ENCODE measurements at regions not wholly inside any gene's neighbourhood (a gene's known extent, or its start where the extent isn't known, plus 50 kb on each side); places are given as distances from the start of the nearest gene placed in this dataset.

GRCh38 chr14:96956464-96957239 is 159.5 kb downstream of the VRK1 start:
- no peaks in the 10 kb centered on the region for H3K9me3 ChIP-seq (ENCODE audit: control insufficient read depth, low read depth, low read length)
- H3K27me3 ChIP-seq (ENCODE audit: control insufficient read depth, insufficient read depth, low read length): no peaks in the 10 kb centered on the region
- 67% methylated on average over 1 of the region's 10 CpGs for WGBS (ENCODE audit: insufficient coverage, low lambda C conversion rate)
- no peak overlapping the region for H3K4me3 ChIP-seq (ENCODE audit: low read length)
- no peak for DNase-seq
- H3K27ac ChIP-seq (ENCODE audit: low read length): no peak overlapping the region
- no peaks in the 10 kb centered on the region for H3K36me3 ChIP-seq (ENCODE audit: control insufficient read depth, insufficient read depth, low read length)
- H3K4me1 ChIP-seq (ENCODE audit: control insufficient read depth, insufficient read depth, low read length): no peaks in the 10 kb centered on the region

GRCh38 chr14:96958057-96958456 is 160.9 kb downstream of the VRK1 start:
- no peak for DNase-seq
- Histone ChIP-seq H3K27ac (ENCODE audit: low read length) (no peak overlapping the region), H3K9me3 (ENCODE audit: control insufficient read depth, low read depth, low read length) (no peaks in the 10 kb centered on the region), H3K4me1 (ENCODE audit: control insufficient read depth, insufficient read depth, low read length) (no peaks in the 10 kb centered on the region), H3K27me3 (ENCODE audit: control insufficient read depth, insufficient read depth, low read length) (no peaks in the 10 kb centered on the region), H3K4me3 (ENCODE audit: low read length) (no peak overlapping the region), H3K36me3 (ENCODE audit: control insufficient read depth, insufficient read depth, low read length) (no peaks in the 10 kb centered on the region)
- no CpG with 5 or more reads among the region's 11 CpGs for WGBS (ENCODE audit: insufficient coverage, low lambda C conversion rate)

GRCh38 chr14:96959992-96960391 is 162.8 kb downstream of the VRK1 start:
- Histone ChIP-seq H3K27ac (ENCODE audit: low read length) (no peak overlapping the region), H3K4me3 (ENCODE audit: low read length) (no peak overlapping the region), H3K4me1 (ENCODE audit: control insufficient read depth, insufficient read depth, low read length) (no peaks in the 10 kb centered on the region), H3K36me3 (ENCODE audit: control insufficient read depth, insufficient read depth, low read length) (no peaks in the 10 kb centered on the region), H3K9me3 (ENCODE audit: control insufficient read depth, low read depth, low read length) (no peaks in the 10 kb centered on the region), H3K27me3 (ENCODE audit: control insufficient read depth, insufficient read depth, low read length) (no peaks in the 10 kb centered on the region)
- WGBS (ENCODE audit: insufficient coverage, low lambda C conversion rate): no CpG with 5 or more reads among the region's 1 CpG
- DNase-seq: no peak

- no peaks in the 10 kb centered on the region for H3K4me1 ChIP-seq (ENCODE audit: control insufficient read depth, insufficient read depth, low read length)
- WGBS (ENCODE audit: insufficient coverage, low lambda C conversion rate): 100% methylated on average over 2 of the region's 2 CpGs
- no peak overlapping the region for H3K27ac ChIP-seq (ENCODE audit: low read length)
- no peaks in the 10 kb centered on the region for H3K9me3 ChIP-seq (ENCODE audit: control insufficient read depth, low read depth, low read length)
- no peaks in the 10 kb centered on the region for H3K27me3 ChIP-seq (ENCODE audit: control insufficient read depth, insufficient read depth, low read length)
- DNase-seq: no peak
- H3K36me3 ChIP-seq (ENCODE audit: control insufficient read depth, insufficient read depth, low read length): no peaks in the 10 kb centered on the region
- H3K4me3 ChIP-seq (ENCODE audit: low read length): no peak overlapping the region
These were observed 163.5 kb downstream of the VRK1 start for GRCh38 chr14:96960598-96961116.

- Histone ChIP-seq H3K4me3 (ENCODE audit: low read length) (no peak overlapping the region), H3K36me3 (ENCODE audit: control insufficient read depth, insufficient read depth, low read length) (no peaks in the 10 kb centered on the region), H3K27ac (ENCODE audit: low read length) (no peak overlapping the region), H3K4me1 (ENCODE audit: control insufficient read depth, insufficient read depth, low read length) (no peaks in the 10 kb centered on the region), H3K9me3 (ENCODE audit: control insufficient read depth, low read depth, low read length) (no peaks in the 10 kb centered on the region), H3K27me3 (ENCODE audit: control insufficient read depth, insufficient read depth, low read length) (no peaks in the 10 kb centered on the region)
- no peak for DNase-seq
- WGBS (ENCODE audit: insufficient coverage, low lambda C conversion rate): no CpG with 5 or more reads among the region's 2 CpGs
These were observed 164.7 kb downstream of the VRK1 start for GRCh38 chr14:96961895-96962294.

GRCh38 chr14:96962337-96962736 is 165.2 kb downstream of the VRK1 start:
- no peak overlapping the region for H3K27ac ChIP-seq (ENCODE audit: low read length)
- H3K9me3 ChIP-seq (ENCODE audit: control insufficient read depth, low read depth, low read length): no peaks in the 10 kb centered on the region
- WGBS (ENCODE audit: insufficient coverage, low lambda C conversion rate): no CpG with 5 or more reads among the region's 2 CpGs
- no peak for DNase-seq
- H3K36me3 ChIP-seq (ENCODE audit: control insufficient read depth, insufficient read depth, low read length): no peaks in the 10 kb centered on the region
- no peak overlapping the region for H3K4me3 ChIP-seq (ENCODE audit: low read length)
- no peaks in the 10 kb centered on the region for H3K27me3 ChIP-seq (ENCODE audit: control insufficient read depth, insufficient read depth, low read length)
- no peaks in the 10 kb centered on the region for H3K4me1 ChIP-seq (ENCODE audit: control insufficient read depth, insufficient read depth, low read length)

- 100% methylated on average over 3 of the region's 25 CpGs for WGBS (ENCODE audit: insufficient coverage, low lambda C conversion rate)
- H3K4me3 ChIP-seq (ENCODE audit: low read length): no peak overlapping the region
- H3K9me3 ChIP-seq (ENCODE audit: control insufficient read depth, low read depth, low read length): no peaks in the 10 kb centered on the region
- no peaks in the 10 kb centered on the region for H3K36me3 ChIP-seq (ENCODE audit: control insufficient read depth, insufficient read depth, low read length)
- H3K27me3 ChIP-seq (ENCODE audit: control insufficient read depth, insufficient read depth, low read length): no peaks in the 10 kb centered on the region
- H3K27ac ChIP-seq (ENCODE audit: low read length): no peak overlapping the region
- no peak for DNase-seq
- H3K4me1 ChIP-seq (ENCODE audit: control insufficient read depth, insufficient read depth, low read length): no peaks in the 10 kb centered on the region
These were observed 167.7 kb downstream of the VRK1 start for GRCh38 chr14:96964726-96965415.

GRCh38 chr14:96965885-96966595 is 168.9 kb downstream of the VRK1 start:
- H3K9me3 ChIP-seq (ENCODE audit: control insufficient read depth, low read depth, low read length): no peaks in the 10 kb centered on the region
- no peaks in the 10 kb centered on the region for H3K4me1 ChIP-seq (ENCODE audit: control insufficient read depth, insufficient read depth, low read length)
- WGBS (ENCODE audit: insufficient coverage, low lambda C conversion rate): no CpG with 5 or more reads among the region's 11 CpGs
- H3K36me3 ChIP-seq (ENCODE audit: control insufficient read depth, insufficient read depth, low read length): no peaks in the 10 kb centered on the region
- H3K27ac ChIP-seq (ENCODE audit: low read length): no peak overlapping the region
- no peak overlapping the region for H3K4me3 ChIP-seq (ENCODE audit: low read length)
- DNase-seq: no peak
- no peaks in the 10 kb centered on the region for H3K27me3 ChIP-seq (ENCODE audit: control insufficient read depth, insufficient read depth, low read length)

- Histone ChIP-seq H3K36me3 (ENCODE audit: control insufficient read depth, insufficient read depth, low read length) (no peaks in the 10 kb centered on the region), H3K4me1 (ENCODE audit: control insufficient read depth, insufficient read depth, low read length) (no peaks in the 10 kb centered on the region), H3K4me3 (ENCODE audit: low read length) (no peak overlapping the region), H3K9me3 (ENCODE audit: control insufficient read depth, low read depth, low read length) (no peaks in the 10 kb centered on the region), H3K27ac (ENCODE audit: low read length) (no peak overlapping the region), H3K27me3 (ENCODE audit: control insufficient read depth, insufficient read depth, low read length) (no peaks in the 10 kb centered on the region)
- 100% methylated on average over 1 of the region's 1 CpG for WGBS (ENCODE audit: insufficient coverage, low lambda C conversion rate)
- DNase-seq: no peak
These were observed 177.9 kb downstream of the VRK1 start for GRCh38 chr14:96975116-96975515.

- no peak for DNase-seq
- H3K27ac ChIP-seq (ENCODE audit: low read length): no peak overlapping the region
These were observed 181.5 kb downstream of the VRK1 start for GRCh38 chr14:96978525-96979272.

More at GRCh38 chr14:96978525-96979272, 181.5 kb downstream of the VRK1 start:
- Histone ChIP-seq H3K4me3 (ENCODE audit: low read length) (no peak overlapping the region), H3K9me3 (ENCODE audit: control insufficient read depth, low read depth, low read length) (no peaks in the 10 kb centered on the region), H3K36me3 (ENCODE audit: control insufficient read depth, insufficient read depth, low read length) (no peaks in the 10 kb centered on the region), H3K27me3 (ENCODE audit: control insufficient read depth, insufficient read depth, low read length) (no peaks in the 10 kb centered on the region), H3K4me1 (ENCODE audit: control insufficient read depth, insufficient read depth, low read length) (no peaks in the 10 kb centered on the region)
- WGBS (ENCODE audit: insufficient coverage, low lambda C conversion rate): no CpG with 5 or more reads among the region's 4 CpGs
